ENCODE measurements at regions not wholly inside any gene's neighbourhood (a gene's known extent, or its start where the extent isn't known, plus 50 kb on each side); places are given as distances from the start of the nearest gene placed in this dataset.
"Not testable (repeated sequence)": the region's sequence is repeated elsewhere in the genome, so short reads cannot be mapped to it uniquely, and the experiment has no call there.

GRCh38 chr2:138293549-138293948 is 208.0 kb upstream of the SPOPL start:
- H3K9ac ChIP-seq (ENCODE audit: low read depth, low read length), result no peak overlapping the region
- no peaks in the 10 kb centered on the region for H3K36me3 ChIP-seq (ENCODE audit: insufficient read depth, low read length)
- no peaks in the 10 kb centered on the region for H3K4me1 ChIP-seq (ENCODE audit: insufficient read depth, low read length)
- no peaks in the 10 kb centered on the region for H3K9me3 ChIP-seq (ENCODE audit: control insufficient read depth, insufficient read depth, low read length)

- Histone ChIP-seq H3K9ac (ENCODE audit: low read depth, low read length) (no peak overlapping the region), H3K9me3 (ENCODE audit: control insufficient read depth, insufficient read depth, low read length) (no peaks in the 10 kb centered on the region), H3K36me3 (ENCODE audit: insufficient read depth, low read length) (no peaks in the 10 kb centered on the region), H3K4me1 (ENCODE audit: insufficient read depth, low read length) (no peaks in the 10 kb centered on the region)
Observed at GRCh38 chr2:138294451-138294850, 207.1 kb upstream of the SPOPL start.

GRCh38 chr2:138296365-138296764 is 205.2 kb upstream of the SPOPL start:
- no peaks in the 10 kb centered on the region for H3K36me3 ChIP-seq (ENCODE audit: insufficient read depth, low read length)
- H3K4me1 ChIP-seq (ENCODE audit: insufficient read depth, low read length), result no peaks in the 10 kb centered on the region
- H3K9me3 ChIP-seq (ENCODE audit: control insufficient read depth, insufficient read depth, low read length), result no peaks in the 10 kb centered on the region
- no peak overlapping the region for H3K9ac ChIP-seq (ENCODE audit: low read depth, low read length)

- Histone ChIP-seq H3K9me3 (ENCODE audit: control insufficient read depth, insufficient read depth, low read length) (no peaks in the 10 kb centered on the region), H3K9ac (ENCODE audit: low read depth, low read length) (no peak overlapping the region), H3K4me1 (ENCODE audit: insufficient read depth, low read length) (no peaks in the 10 kb centered on the region), H3K36me3 (ENCODE audit: insufficient read depth, low read length) (no peaks in the 10 kb centered on the region)
Observed at GRCh38 chr2:138298120-138298814, 203.3 kb upstream of the SPOPL start.

GRCh38 chr2:138298900-138299299 is 202.7 kb upstream of the SPOPL start:
- H3K4me1 ChIP-seq (ENCODE audit: insufficient read depth, low read length), result no peaks in the 10 kb centered on the region

GRCh38 chr2:138306626-138307025 is 194.9 kb upstream of the SPOPL start:
- H3K36me3 ChIP-seq (ENCODE audit: insufficient read depth, low read length), result no peaks in the 10 kb centered on the region
- no peaks in the 10 kb centered on the region for H3K9me3 ChIP-seq (ENCODE audit: control insufficient read depth, insufficient read depth, low read length)
- H3K9ac ChIP-seq (ENCODE audit: low read depth, low read length), result no peak overlapping the region
- no peaks in the 10 kb centered on the region for H3K4me1 ChIP-seq (ENCODE audit: insufficient read depth, low read length)

More at GRCh38 chr2:138298900-138299299, 202.7 kb upstream of the SPOPL start:
- Histone ChIP-seq H3K36me3 (ENCODE audit: insufficient read depth, low read length) (no peaks in the 10 kb centered on the region), H3K9me3 (ENCODE audit: control insufficient read depth, insufficient read depth, low read length) (no peaks in the 10 kb centered on the region), H3K9ac (ENCODE audit: low read depth, low read length) (no peak overlapping the region)

- H3K4me1 ChIP-seq (ENCODE audit: insufficient read depth, low read length), result no peaks in the 10 kb centered on the region
- H3K9me3 ChIP-seq (ENCODE audit: control insufficient read depth, insufficient read depth, low read length), result no peaks in the 10 kb centered on the region
- no peak overlapping the region for H3K9ac ChIP-seq (ENCODE audit: low read depth, low read length)
- H3K36me3 ChIP-seq (ENCODE audit: insufficient read depth, low read length), result no peaks in the 10 kb centered on the region
Observed at GRCh38 chr2:138307099-138307498, 194.5 kb upstream of the SPOPL start.

GRCh38 chr2:138309760-138310159 is 191.8 kb upstream of the SPOPL start:
- Histone ChIP-seq H3K36me3 (ENCODE audit: insufficient read depth, low read length) (no peaks in the 10 kb centered on the region), H3K4me1 (ENCODE audit: insufficient read depth, low read length) (no peaks in the 10 kb centered on the region), H3K9me3 (ENCODE audit: control insufficient read depth, insufficient read depth, low read length) (no peaks in the 10 kb centered on the region), H3K9ac (ENCODE audit: low read depth, low read length) (no peak overlapping the region)

- no peaks in the 10 kb centered on the region for H3K36me3 ChIP-seq (ENCODE audit: insufficient read depth, low read length)
- no peak overlapping the region for H3K9ac ChIP-seq (ENCODE audit: low read depth, low read length)
- H3K9me3 ChIP-seq (ENCODE audit: control insufficient read depth, insufficient read depth, low read length), result no peaks in the 10 kb centered on the region
- no peaks in the 10 kb centered on the region for H3K4me1 ChIP-seq (ENCODE audit: insufficient read depth, low read length)
Observed at GRCh38 chr2:138312061-138312460, 189.5 kb upstream of the SPOPL start.

GRCh38 chr2:138315619-138316018 is 186.0 kb upstream of the SPOPL start:
- H3K4me1 ChIP-seq (ENCODE audit: insufficient read depth, low read length); H3K9me3 ChIP-seq (ENCODE audit: control insufficient read depth, insufficient read depth, low read length); H3K36me3 ChIP-seq (ENCODE audit: insufficient read depth, low read length); H3K9ac ChIP-seq (ENCODE audit: low read depth, low read length): not testable (repeated sequence)

- no peaks in the 10 kb centered on the region for H3K4me1 ChIP-seq (ENCODE audit: insufficient read depth, low read length)
- no peaks in the 10 kb centered on the region for H3K36me3 ChIP-seq (ENCODE audit: insufficient read depth, low read length)
- H3K9me3 ChIP-seq (ENCODE audit: control insufficient read depth, insufficient read depth, low read length), result no peaks in the 10 kb centered on the region
- H3K9ac ChIP-seq (ENCODE audit: low read depth, low read length), result no peak overlapping the region
Observed at GRCh38 chr2:138319616-138320015, 182.0 kb upstream of the SPOPL start.

GRCh38 chr2:138321458-138321857 is 180.1 kb upstream of the SPOPL start:
- no peaks in the 10 kb centered on the region for H3K9me3 ChIP-seq (ENCODE audit: control insufficient read depth, insufficient read depth, low read length)
- H3K36me3 ChIP-seq (ENCODE audit: insufficient read depth, low read length), result no peaks in the 10 kb centered on the region
- H3K9ac ChIP-seq (ENCODE audit: low read depth, low read length), result no peak overlapping the region
- H3K4me1 ChIP-seq (ENCODE audit: insufficient read depth, low read length), result no peaks in the 10 kb centered on the region

GRCh38 chr2:138323382-138324067 is 178.0 kb upstream of the SPOPL start:
- Histone ChIP-seq H3K4me1 (ENCODE audit: insufficient read depth, low read length) (no peaks in the 10 kb centered on the region), H3K36me3 (ENCODE audit: insufficient read depth, low read length) (no peaks in the 10 kb centered on the region), H3K9ac (ENCODE audit: low read depth, low read length) (no peak overlapping the region), H3K9me3 (ENCODE audit: control insufficient read depth, insufficient read depth, low read length) (no peaks in the 10 kb centered on the region)

- Histone ChIP-seq H3K36me3 (ENCODE audit: insufficient read depth, low read length) (no peaks in the 10 kb centered on the region), H3K4me1 (ENCODE audit: insufficient read depth, low read length) (no peaks in the 10 kb centered on the region), H3K9ac (ENCODE audit: low read depth, low read length) (no peak overlapping the region), H3K9me3 (ENCODE audit: control insufficient read depth, insufficient read depth, low read length) (no peaks in the 10 kb centered on the region)
Observed at GRCh38 chr2:138324068-138324771, 177.3 kb upstream of the SPOPL start.

- no peak overlapping the region for H3K9ac ChIP-seq (ENCODE audit: low read depth, low read length)
- H3K36me3 ChIP-seq (ENCODE audit: insufficient read depth, low read length), result no peaks in the 10 kb centered on the region
- no peaks in the 10 kb centered on the region for H3K9me3 ChIP-seq (ENCODE audit: control insufficient read depth, insufficient read depth, low read length)
- no peaks in the 10 kb centered on the region for H3K4me1 ChIP-seq (ENCODE audit: insufficient read depth, low read length)
Observed at GRCh38 chr2:138327967-138328366, 173.6 kb upstream of the SPOPL start.
